ENCODE measurements at regions not wholly inside any gene's neighbourhood (a gene's known extent, or its start where the extent isn't known, plus 50 kb on each side); places are given as distances from the start of the nearest gene placed in this dataset.

DNA sequence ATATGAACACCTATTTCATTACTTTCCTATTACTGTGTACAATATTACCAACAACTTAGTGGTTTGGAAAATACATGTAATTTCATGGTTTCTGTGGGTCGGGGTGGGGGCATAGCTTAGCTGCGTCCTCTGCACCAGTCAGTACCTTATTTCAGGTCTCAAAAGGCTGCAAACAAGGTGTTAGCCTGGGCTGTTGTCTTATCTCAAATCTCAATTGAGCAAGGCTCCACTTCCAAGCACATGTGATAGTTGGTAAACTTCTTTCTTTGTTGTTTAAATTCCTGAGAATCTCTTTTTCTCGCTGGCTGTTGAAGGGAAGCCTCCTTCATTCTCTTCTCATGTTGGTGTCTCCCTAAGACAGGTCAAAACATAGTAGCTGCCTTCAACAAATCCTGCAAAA lies 485.4 kb downstream of the AMY1C start:
- no peak overlapping the region for H3K4me3 ChIP-seq (ENCODE audit: low read length, poor library complexity, severe bottlenecking)
- H3K27me3 ChIP-seq (ENCODE audit: insufficient read depth, low read length, poor library complexity, severe bottlenecking): no peaks in the 10 kb centered on the region
- H3K9me2 ChIP-seq (replicated peaks; ENCODE audit: low read depth, low read length): no peaks in the 10 kb centered on the region
- no peaks in the 10 kb centered on the region for H3F3A ChIP-seq (ENCODE audit: low read depth)
- H3K36me3 ChIP-seq (ENCODE audit: insufficient read depth, low read length): no peaks in the 10 kb centered on the region
- no peak for TF ChIP-seq EZH2phosphoT487 (IDR thresholded peaks at IDR 0.05; ENCODE audit: borderline replicate concordance)
- TF ChIP-seq, protein P1, sequence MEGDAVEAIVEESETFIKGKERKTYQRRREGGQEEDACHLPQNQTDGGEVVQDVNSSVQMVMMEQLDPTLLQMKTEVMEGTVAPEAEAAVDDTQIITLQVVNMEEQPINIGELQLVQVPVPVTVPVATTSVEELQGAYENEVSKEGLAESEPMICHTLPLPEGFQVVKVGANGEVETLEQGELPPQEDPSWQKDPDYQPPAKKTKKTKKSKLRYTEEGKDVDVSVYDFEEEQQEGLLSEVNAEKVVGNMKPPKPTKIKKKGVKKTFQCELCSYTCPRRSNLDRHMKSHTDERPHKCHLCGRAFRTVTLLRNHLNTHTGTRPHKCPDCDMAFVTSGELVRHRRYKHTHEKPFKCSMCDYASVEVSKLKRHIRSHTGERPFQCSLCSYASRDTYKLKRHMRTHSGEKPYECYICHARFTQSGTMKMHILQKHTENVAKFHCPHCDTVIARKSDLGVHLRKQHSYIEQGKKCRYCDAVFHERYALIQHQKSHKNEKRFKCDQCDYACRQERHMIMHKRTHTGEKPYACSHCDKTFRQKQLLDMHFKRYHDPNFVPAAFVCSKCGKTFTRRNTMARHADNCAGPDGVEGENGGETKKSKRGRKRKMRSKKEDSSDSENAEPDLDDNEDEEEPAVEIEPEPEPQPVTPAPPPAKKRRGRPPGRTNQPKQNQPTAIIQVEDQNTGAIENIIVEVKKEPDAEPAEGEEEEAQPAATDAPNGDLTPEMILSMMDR (conservative IDR thresholded peaks at IDR 0.05; ENCODE audit: low read length): no peak
- no peaks in the 10 kb centered on the region for H4K20me1 ChIP-seq (ENCODE audit: insufficient read depth, low read length, poor library complexity, severe bottlenecking)
- H3K9ac ChIP-seq (ENCODE audit: low read depth, low read length, poor library complexity, severe bottlenecking): no peak overlapping the region
- H3K4me1 ChIP-seq (ENCODE audit: insufficient read depth, low read length, poor library complexity, severe bottlenecking): no peaks in the 10 kb centered on the region
- H3K9me3 ChIP-seq (ENCODE audit: insufficient read depth, low read depth, low read length): no peaks in the 10 kb centered on the region
- no peak overlapping the region for H3K4me2 ChIP-seq (ENCODE audit: low read depth, low read length, poor library complexity, severe bottlenecking)
- H3K79me2 ChIP-seq (ENCODE audit: insufficient read depth, low read length): no peaks in the 10 kb centered on the region
- H2AFZ ChIP-seq (ENCODE audit: low read length): no peak overlapping the region

DNA sequence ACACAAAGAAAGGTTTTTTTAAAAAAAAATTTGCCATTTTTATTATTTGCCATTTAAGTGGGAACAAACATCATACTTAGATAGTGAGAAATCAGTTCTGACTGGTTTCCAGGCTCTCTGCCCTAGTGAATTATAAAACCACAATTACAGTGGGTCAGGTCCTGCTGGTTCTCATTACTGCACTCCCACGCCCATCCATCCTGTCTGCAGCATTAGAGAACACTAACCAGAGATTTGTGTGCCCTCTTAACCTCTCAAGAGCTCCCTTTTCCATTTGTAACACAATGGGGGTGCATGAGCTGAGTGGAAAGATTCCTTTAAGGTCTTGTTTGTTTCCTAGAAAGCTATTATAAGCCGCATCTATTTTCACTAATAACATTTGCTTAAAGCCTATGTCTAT lies 489.3 kb downstream of the AMY1C start:
- Histone ChIP-seq H3K79me2 (ENCODE audit: insufficient read depth, low read length) (no peaks in the 10 kb centered on the region), H3K9me3 (ENCODE audit: insufficient read depth, low read depth, low read length) (no peaks in the 10 kb centered on the region)
- no peak for TF ChIP-seq EZH2phosphoT487 (IDR thresholded peaks at IDR 0.05; ENCODE audit: borderline replicate concordance)
- TF ChIP-seq, protein P1 (conservative IDR thresholded peaks at IDR 0.05; ENCODE audit: low read length): no peak

DNA sequence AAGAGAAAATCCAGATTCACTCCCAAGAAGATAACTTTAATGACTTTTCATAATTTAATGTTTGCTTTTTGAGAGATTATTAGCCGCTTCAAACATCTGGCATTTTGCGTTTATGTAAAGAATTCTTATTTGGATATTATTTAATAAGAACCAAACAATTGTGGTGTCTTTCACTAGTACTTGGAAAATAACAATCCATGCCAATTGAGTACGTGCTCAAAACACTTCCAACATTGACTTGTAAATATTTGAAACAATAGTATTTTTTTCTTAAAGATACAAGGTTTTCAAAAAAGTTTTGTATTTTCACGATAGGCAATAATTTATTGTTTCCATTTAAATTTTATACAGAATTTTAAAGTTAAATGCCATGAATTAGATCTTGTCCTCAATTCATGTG lies 498.7 kb downstream of the AMY1C start:
- no peaks in the 10 kb centered on the region for H3K9me2 ChIP-seq (replicated peaks; ENCODE audit: low read depth, low read length)
- no peak overlapping the region for H3K4me2 ChIP-seq (ENCODE audit: low read depth, low read length, poor library complexity, severe bottlenecking)
- no peaks in the 10 kb centered on the region for H4K20me1 ChIP-seq (ENCODE audit: insufficient read depth, low read length, poor library complexity, severe bottlenecking)
- no peak for TF ChIP-seq EZH2phosphoT487 (IDR thresholded peaks at IDR 0.05; ENCODE audit: borderline replicate concordance)
- TF ChIP-seq, protein P1 (conservative IDR thresholded peaks at IDR 0.05; ENCODE audit: low read length): no peak
- H2AFZ ChIP-seq (ENCODE audit: low read length): no peak overlapping the region
- no peak overlapping the region for H3K9ac ChIP-seq (ENCODE audit: low read depth, low read length, poor library complexity, severe bottlenecking)
- no peaks in the 10 kb centered on the region for H3K9me3 ChIP-seq (ENCODE audit: insufficient read depth, low read depth, low read length)
- no peaks in the 10 kb centered on the region for H3K79me2 ChIP-seq (ENCODE audit: insufficient read depth, low read length)
- H3K27me3 ChIP-seq (ENCODE audit: insufficient read depth, low read length, poor library complexity, severe bottlenecking): no peaks in the 10 kb centered on the region
- H3K4me3 ChIP-seq (ENCODE audit: low read length, poor library complexity, severe bottlenecking): no peak overlapping the region
- H3F3A ChIP-seq (ENCODE audit: low read depth): no peaks in the 10 kb centered on the region
- no peaks in the 10 kb centered on the region for H3K36me3 ChIP-seq (ENCODE audit: insufficient read depth, low read length)
- H3K4me1 ChIP-seq (ENCODE audit: insufficient read depth, low read length, poor library complexity, severe bottlenecking): no peaks in the 10 kb centered on the region

More for the DNA sequence above, 489.3 kb downstream of the AMY1C start:
- Histone ChIP-seq H3F3A (ENCODE audit: low read depth) (no peaks in the 10 kb centered on the region), H3K4me2 (ENCODE audit: low read depth, low read length, poor library complexity, severe bottlenecking) (no peak overlapping the region), H2AFZ (ENCODE audit: low read length) (no peak overlapping the region), H3K27me3 (ENCODE audit: insufficient read depth, low read length, poor library complexity, severe bottlenecking) (no peaks in the 10 kb centered on the region), H3K36me3 (ENCODE audit: insufficient read depth, low read length) (no peaks in the 10 kb centered on the region), H3K9ac (ENCODE audit: low read depth, low read length, poor library complexity, severe bottlenecking) (no peak overlapping the region), H3K9me2 (replicated peaks; ENCODE audit: low read depth, low read length) (no peaks in the 10 kb centered on the region), H3K4me1 (ENCODE audit: insufficient read depth, low read length, poor library complexity, severe bottlenecking) (no peaks in the 10 kb centered on the region), H3K4me3 (ENCODE audit: low read length, poor library complexity, severe bottlenecking) (no peak overlapping the region), H4K20me1 (ENCODE audit: insufficient read depth, low read length, poor library complexity, severe bottlenecking) (no peaks in the 10 kb centered on the region)
